ENCODE measurements at regions not wholly inside any gene's neighbourhood (a gene's known extent, or its start where the extent isn't known, plus 50 kb on each side); places are given as distances from the start of the nearest gene placed in this dataset.
"Not testable (repeated sequence)": the region's sequence is repeated elsewhere in the genome, so short reads cannot be mapped to it uniquely, and the experiment has no call there.

DNA sequence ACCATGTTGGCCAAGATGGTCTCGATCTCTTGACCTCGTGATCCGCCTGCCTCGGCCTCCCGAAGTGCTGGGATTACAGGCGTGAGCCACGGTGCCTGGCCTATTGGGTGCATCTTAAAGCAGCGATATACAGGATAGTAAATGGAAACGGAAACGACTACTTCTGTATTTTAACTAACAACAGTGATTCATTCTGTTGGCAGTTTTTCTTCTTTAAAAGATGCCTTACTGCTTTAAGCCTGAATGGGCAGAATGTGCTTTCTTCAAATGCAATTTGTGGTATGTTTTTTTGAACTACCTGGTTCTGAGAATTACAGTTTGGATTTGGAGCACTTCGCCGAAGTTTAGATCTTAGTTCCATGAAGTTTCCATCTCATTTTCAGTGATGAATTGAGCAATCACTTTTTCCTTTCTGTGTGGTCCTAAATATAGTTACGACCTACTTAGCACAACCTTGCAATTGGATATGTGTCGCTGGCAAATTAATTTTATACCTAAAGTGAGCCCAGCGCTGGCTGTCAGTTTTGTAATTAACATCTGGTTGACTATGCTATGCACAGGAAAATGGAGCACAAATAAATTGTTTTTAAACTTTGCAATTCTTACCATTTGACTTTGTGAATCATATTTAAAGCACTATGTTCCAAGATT, 53.6 kb upstream of the EIF5 start:
- H3K4me3 Mint-ChIP-seq: peak overlapping the region in 3 of 4 donors; percentile 17 to 78 (median 52)
- H3K27ac Mint-ChIP-seq: peak overlapping the region in 1 of 3 donors; percentile 18
- peaks cover 0 to 3% (median 3%) of the 10 kb centered on the region in 3 donors for H3K4me1 Mint-ChIP-seq
- H3K36me3 Mint-ChIP-seq: no peaks in the 10 kb centered on the region
- H3K9me3 Mint-ChIP-seq: peaks cover 0 to 3% (median 0%) of the 10 kb centered on the region in 3 donors
- H3K27me3 Mint-ChIP-seq: peaks cover 53% of the 10 kb centered on the region

DNA sequence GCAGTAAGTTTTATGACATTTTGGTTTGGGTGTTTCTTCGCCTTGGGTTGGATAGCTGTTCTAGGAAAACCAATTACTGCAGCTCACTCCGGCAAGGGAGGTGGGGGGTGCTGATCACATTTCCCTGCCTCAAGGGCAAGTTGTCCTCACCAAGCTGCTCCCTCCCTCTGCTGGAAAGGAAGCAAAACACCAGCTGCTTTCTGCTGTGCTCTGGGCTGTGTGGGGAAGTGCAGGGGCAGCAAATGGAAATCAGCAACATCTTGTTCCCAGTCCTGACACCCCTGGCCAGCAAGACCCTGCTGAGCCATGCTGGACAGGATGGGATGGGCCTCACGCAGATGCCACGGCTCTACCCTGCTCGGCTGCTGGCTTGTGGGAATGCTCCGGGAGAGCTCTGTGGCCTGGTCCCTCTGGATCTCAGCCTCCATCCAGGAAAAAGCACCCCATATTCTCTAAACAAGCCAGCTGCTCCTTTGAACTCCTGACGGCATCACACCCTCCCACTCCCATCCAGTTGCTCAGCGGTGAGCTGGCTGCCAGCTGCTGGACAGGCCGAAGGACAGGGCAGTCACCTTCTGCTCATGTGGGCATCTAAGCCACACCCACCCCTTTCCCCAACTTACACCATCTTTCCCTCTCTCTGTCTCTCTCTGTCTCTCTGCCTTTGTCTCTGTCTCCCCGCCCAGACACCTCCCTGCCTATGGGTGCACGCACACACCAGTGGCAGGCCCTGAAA, 52.4 kb upstream of the EIF5 start:
- peaks cover 0 to 3% (median 3%) of the 10 kb centered on the region in 3 donors for H3K4me1 Mint-ChIP-seq
- peaks cover 0 to 2% (median 0%) of the 10 kb centered on the region in 3 donors for H3K9me3 Mint-ChIP-seq
- H3K27me3 Mint-ChIP-seq: peaks cover 58% of the 10 kb centered on the region
- no peak overlapping the region for H3K27ac Mint-ChIP-seq
- H3K36me3 Mint-ChIP-seq: no peaks in the 10 kb centered on the region
- no peak overlapping the region for H3K4me3 Mint-ChIP-seq

DNA sequence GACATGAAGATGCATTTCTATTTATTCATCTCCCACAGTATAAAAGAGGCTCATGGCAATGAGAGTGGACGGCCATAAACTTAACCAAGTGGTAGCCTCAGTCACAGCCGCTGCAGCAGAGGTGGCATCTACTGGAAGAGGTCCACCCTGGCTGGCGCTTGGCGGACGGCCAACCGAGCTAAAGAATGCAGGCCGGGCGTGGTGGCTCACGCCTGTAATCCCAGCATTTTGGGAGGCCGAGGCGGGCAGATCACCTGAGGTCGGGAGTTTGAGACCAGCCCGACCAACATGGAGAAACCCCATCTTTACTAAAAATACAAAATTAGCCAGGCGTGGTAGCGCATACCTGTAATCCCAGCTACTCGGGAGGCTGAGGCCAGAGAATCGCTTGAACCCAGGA, 51.7 kb upstream of the EIF5 start:
- H3K4me3 Mint-ChIP-seq, H3K27ac Mint-ChIP-seq, H3K9me3 Mint-ChIP-seq: not testable (repeated sequence)

GRCh38 chr14:103282932-103283331, 51.1 kb upstream of the EIF5 start:
- peaks cover 0 to 3% (median 3%) of the 10 kb centered on the region in 3 donors for H3K4me1 Mint-ChIP-seq
- no peaks in the 10 kb centered on the region for H3K36me3 Mint-ChIP-seq
- H3K4me3 Mint-ChIP-seq: no peak overlapping the region
- H3K9me3 Mint-ChIP-seq: peaks cover 0 to 1% (median 0%) of the 10 kb centered on the region in 3 donors
- H3K27me3 Mint-ChIP-seq: peaks cover 55% of the 10 kb centered on the region
- H3K27ac Mint-ChIP-seq: no peak overlapping the region

More for the DNA sequence above, 51.7 kb upstream of the EIF5 start:
- H3K27me3 Mint-ChIP-seq: peaks cover 58% of the 10 kb centered on the region
- not testable (repeated sequence) for H3K36me3 Mint-ChIP-seq, H3K4me1 Mint-ChIP-seq

DNA sequence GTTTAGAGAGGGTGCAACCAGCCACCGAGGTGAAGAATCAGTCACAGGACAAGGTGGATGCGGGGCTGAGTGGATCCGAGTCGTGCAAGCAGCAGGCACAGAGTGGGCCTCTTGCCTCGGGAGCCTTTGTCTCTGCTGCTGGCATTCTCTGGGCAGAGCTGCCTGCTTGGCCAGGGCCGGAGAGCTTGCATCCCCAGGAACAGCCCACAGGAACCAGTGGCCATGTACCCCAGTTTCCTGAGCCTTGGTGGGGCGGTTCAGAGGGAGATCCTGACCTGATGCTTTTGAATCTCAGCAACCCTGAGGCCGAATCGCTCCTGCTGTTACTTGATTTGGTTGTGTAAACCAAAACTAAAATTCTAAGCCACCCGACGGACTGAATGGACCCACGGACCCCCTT, 50.1 kb upstream of the EIF5 start:
- peaks cover 0 to 3% (median 3%) of the 10 kb centered on the region in 3 donors for H3K4me1 Mint-ChIP-seq
- no peaks in the 10 kb centered on the region for H3K36me3 Mint-ChIP-seq
- peaks cover 53% of the 10 kb centered on the region for H3K27me3 Mint-ChIP-seq
- H3K9me3 Mint-ChIP-seq: no peaks in the 10 kb centered on the region
- no peak overlapping the region for H3K4me3 Mint-ChIP-seq
- H3K27ac Mint-ChIP-seq: no peak overlapping the region
